22Rv1 (cell line): ENCODE measurements at regions not wholly inside any gene's neighbourhood (a gene's known extent, or its start where the extent isn't known, plus 50 kb on each side); places are given as distances from the start of the nearest gene placed in this dataset.

Experiments
- H3K27ac ChIP-seq: fragments of 450-650 bp; 2 replicates; pipeline ENCODE4 v1.5.1; 2017
- CTCF ChIP-seq: fragments of 450-650 bp; IDR thresholded peaks from 2 replicates; pipeline ENCODE4 v1.5.1; 2017; ENCODE audit warnings: mild to moderate bottlenecking
- ZFX ChIP-seq: fragments of 450-650 bp; IDR thresholded peaks from 2 replicates; pipeline ENCODE4 v1.6.1; 2017; ENCODE audit warnings: antibody characterized with exemption, borderline replicate concordance

GRCh38 chr16:79662669-79663313 lies 62.3 kb upstream of the MAF start:
- no peak for TF ChIP-seq ZFX
- no peak for TF ChIP-seq CTCF
- H3K27ac ChIP-seq: no peak overlapping the region

- TF ChIP-seq ZFX (no peak), CTCF (no peak)
- H3K27ac ChIP-seq: no peak overlapping the region
Measured at GRCh38 chr16:79662122-79662521, 61.6 kb upstream of the MAF start.

- no peak overlapping the region for H3K27ac ChIP-seq
- TF ChIP-seq CTCF: no peak
- no peak for TF ChIP-seq ZFX
Measured at GRCh38 chr16:79661578-79661977, 61.0 kb upstream of the MAF start.

- no peak for TF ChIP-seq ZFX
- TF ChIP-seq CTCF: no peak
Measured at GRCh38 chr16:79659344-79659743, 58.8 kb upstream of the MAF start.

GRCh38 chr16:79658301-79659033 lies 57.9 kb upstream of the MAF start:
- no peak for TF ChIP-seq CTCF
- TF ChIP-seq ZFX: no peak
- H3K27ac ChIP-seq: no peak overlapping the region

More at GRCh38 chr16:79659344-79659743, 58.8 kb upstream of the MAF start:
- H3K27ac ChIP-seq: no peak overlapping the region

- TF ChIP-seq ZFX (no peak), CTCF (no peak)
Measured at GRCh38 chr16:79656553-79657115, 56.1 kb upstream of the MAF start.

GRCh38 chr16:79653373-79653891 lies 52.9 kb upstream of the MAF start:
- no peak overlapping the region for H3K27ac ChIP-seq
- no peak for TF ChIP-seq CTCF
- no peak for TF ChIP-seq ZFX

More at GRCh38 chr16:79656553-79657115, 56.1 kb upstream of the MAF start:
- no peak overlapping the region for H3K27ac ChIP-seq
